ENCODE measurements at regions not wholly inside any gene's neighbourhood (a gene's known extent, or its start where the extent isn't known, plus 50 kb on each side); places are given as distances from the start of the nearest gene placed in this dataset.

- no peak overlapping the region for H3K4me3 ChIP-seq (ENCODE audit: low read depth, low read length)
- no peak for DNase-seq
- no peak for TF ChIP-seq CTCF (IDR thresholded peaks at IDR 0.05; ENCODE audit: low read depth, low read length, missing control alignments)
- no peaks in the 10 kb centered on the region for H3K27me3 ChIP-seq (replicated peaks)
- peak overlapping the region; percentile 79 for H3K27ac ChIP-seq
- in situ Hi-C loops (cut with HindIII; ENCODE audit: low pct_ligation_motif_present, low sequenced_read_pairs), result no loop called here
- H3K36me3 ChIP-seq (replicated peaks), result no peaks in the 10 kb centered on the region
These were observed 123.1 kb upstream of the KRR1 start for GRCh38 chr12:75634244-75635222.

- no peak overlapping the region for H3K27ac ChIP-seq
- no peak for DNase-seq
- no peaks in the 10 kb centered on the region for H3K27me3 ChIP-seq (replicated peaks)
- in situ Hi-C loops (cut with HindIII; ENCODE audit: low pct_ligation_motif_present, low sequenced_read_pairs), result no loop called here
- no peak for TF ChIP-seq CTCF (IDR thresholded peaks at IDR 0.05; ENCODE audit: low read depth, low read length, missing control alignments)
- H3K36me3 ChIP-seq (replicated peaks), result no peaks in the 10 kb centered on the region
- no peak overlapping the region for H3K4me3 ChIP-seq (ENCODE audit: low read depth, low read length)
These were observed 122.4 kb upstream of the KRR1 start for GRCh38 chr12:75633789-75634188.

GRCh38 chr12:75632442-75632841 is 121.0 kb upstream of the KRR1 start:
- no peaks in the 10 kb centered on the region for H3K27me3 ChIP-seq (replicated peaks)
- H3K27ac ChIP-seq, result no peak overlapping the region
- no peak for DNase-seq
- in situ Hi-C loops (cut with HindIII; ENCODE audit: low pct_ligation_motif_present, low sequenced_read_pairs), result no loop called here
- TF ChIP-seq CTCF (IDR thresholded peaks at IDR 0.05; ENCODE audit: low read depth, low read length, missing control alignments), result no peak
- H3K4me3 ChIP-seq (ENCODE audit: low read depth, low read length), result no peak overlapping the region
- H3K36me3 ChIP-seq (replicated peaks), result no peaks in the 10 kb centered on the region

DNA sequence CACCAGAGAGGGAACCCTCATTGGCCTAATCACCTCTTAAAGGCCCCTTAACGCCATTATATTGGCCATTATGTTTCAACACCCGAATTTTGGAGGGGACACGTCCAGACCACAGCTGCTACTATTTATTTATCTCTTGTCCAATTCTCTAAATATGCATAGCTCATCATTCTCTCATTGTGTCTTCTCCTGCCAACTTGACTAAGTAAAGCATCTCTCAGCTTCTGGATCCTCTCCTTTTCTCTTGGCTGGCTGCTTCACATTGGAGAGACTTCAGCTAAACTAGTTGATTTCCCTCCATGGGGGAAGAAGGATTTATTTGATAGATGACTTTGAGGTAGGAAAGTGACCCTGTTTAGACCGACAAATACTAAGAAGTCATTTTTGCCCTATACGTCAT is 120.4 kb upstream of the KRR1 start:
- no peak for DNase-seq

DNA sequence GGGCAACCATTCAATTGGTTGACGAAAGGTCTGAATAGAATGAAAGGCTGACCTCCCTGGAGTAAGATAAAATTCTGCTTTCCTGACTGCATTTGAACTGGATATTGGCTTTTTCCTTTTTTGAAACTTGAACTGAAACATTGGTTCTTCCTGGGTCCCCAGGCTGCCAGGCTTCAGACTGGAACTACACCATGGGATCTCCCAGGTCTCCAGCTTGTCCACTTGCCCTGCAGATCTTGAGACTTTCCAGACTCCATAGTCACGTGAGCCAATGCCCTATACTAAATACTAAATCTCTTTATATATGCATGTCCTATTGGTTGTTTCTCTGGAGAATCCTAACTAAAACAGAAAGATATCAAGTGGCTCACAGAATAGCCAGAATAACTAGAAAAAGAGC is 118.7 kb upstream of the KRR1 start:
- no peak overlapping the region for H3K27ac ChIP-seq
- no peaks in the 10 kb centered on the region for H3K27me3 ChIP-seq (replicated peaks)
- H3K4me3 ChIP-seq (ENCODE audit: low read depth, low read length), result no peak overlapping the region
- no peaks in the 10 kb centered on the region for H3K36me3 ChIP-seq (replicated peaks)
- TF ChIP-seq CTCF (IDR thresholded peaks at IDR 0.05; ENCODE audit: low read depth, low read length, missing control alignments), result no peak
- in situ Hi-C loops (cut with HindIII; ENCODE audit: low pct_ligation_motif_present, low sequenced_read_pairs), result no loop called here
- DNase-seq, result no peak

More for the DNA sequence above, 120.4 kb upstream of the KRR1 start:
- Histone ChIP-seq H3K36me3 (replicated peaks) (no peaks in the 10 kb centered on the region), H3K4me3 (ENCODE audit: low read depth, low read length) (no peak overlapping the region), H3K27me3 (replicated peaks) (no peaks in the 10 kb centered on the region), H3K27ac (no peak overlapping the region)
- no peak for TF ChIP-seq CTCF (IDR thresholded peaks at IDR 0.05; ENCODE audit: low read depth, low read length, missing control alignments)
- in situ Hi-C loops (cut with HindIII; ENCODE audit: low pct_ligation_motif_present, low sequenced_read_pairs), result no loop called here
